HEK293T (cell line): ENCODE measurements at regions not wholly inside any gene's neighbourhood (a gene's known extent, or its start where the extent isn't known, plus 50 kb on each side); places are given as distances from the start of the nearest gene placed in this dataset.

Source experiments
- ARNT ChIP-seq: fragments of 450-650 bp; IDR thresholded peaks from 2 replicates; pipeline ENCODE4 v1.6.1; 2017; ENCODE audit warnings: mild to moderate bottlenecking
- BHLHE40 ChIP-seq: fragments of 450-650 bp; IDR thresholded peaks from 2 replicates; pipeline ENCODE4 v1.6.1; 2016; ENCODE audit warnings: mild to moderate bottlenecking, moderate library complexity, borderline replicate concordance
- CTBP1 ChIP-seq: fragments of 450-650 bp; IDR thresholded peaks from 2 replicates; pipeline ENCODE4 v1.6.1; 2016; ENCODE audit warnings: borderline replicate concordance
- ELF4 ChIP-seq: fragments of 450-650 bp; IDR thresholded peaks from 2 replicates; pipeline ENCODE4 v1.6.1; 2017; ENCODE audit warnings: antibody characterized with exemption
- FOXA1 ChIP-seq: fragments of 450-650 bp; IDR thresholded peaks from 2 replicates; pipeline ENCODE4 v1.6.1; 2016; ENCODE audit warnings: mild to moderate bottlenecking
- FOXM1 ChIP-seq: fragments of 450-650 bp; IDR thresholded peaks from 2 replicates; pipeline ENCODE4 v1.6.1; 2017; ENCODE audit warnings: mild to moderate bottlenecking, borderline replicate concordance
- NFRKB ChIP-seq: fragments of 450-650 bp; IDR thresholded peaks from 2 replicates; pipeline ENCODE4 v1.6.1; 2016; ENCODE audit warnings: mild to moderate bottlenecking, moderate library complexity
- SP1 ChIP-seq: fragments of 450-650 bp; IDR thresholded peaks from 2 replicates; pipeline ENCODE4 v1.6.1; 2017
- TARDBP ChIP-seq: fragments of 450-650 bp; IDR thresholded peaks from 2 replicates; pipeline ENCODE4 v1.6.1; 2016

DNA sequence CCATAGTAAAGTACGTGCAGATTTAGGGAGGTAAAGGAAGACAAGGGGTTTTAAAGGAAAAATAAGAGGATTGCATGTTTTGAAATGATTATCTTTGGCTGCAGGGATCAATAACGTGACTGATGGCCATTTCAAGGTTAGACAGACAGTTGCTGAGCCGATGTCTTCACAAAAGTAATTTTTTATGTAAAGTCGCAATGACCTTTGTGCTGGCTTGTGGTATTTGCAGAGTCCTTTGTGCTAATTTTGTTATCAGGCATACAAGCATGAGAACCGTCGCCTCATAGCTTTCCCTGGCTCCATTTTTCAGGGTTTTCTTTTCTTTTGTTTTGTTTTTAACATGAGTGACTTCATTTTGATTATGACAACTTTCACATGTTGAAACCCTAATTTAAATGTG, 605.7 kb upstream of the GJE1 start:
- no peak for TF ChIP-seq SP1
- no peak for TF ChIP-seq CTBP1
- TF ChIP-seq FOXA1, result no peak
- no peak for TF ChIP-seq FOXM1
- TF ChIP-seq ELF4, result no peak
- TF ChIP-seq ARNT, result no peak
- no peak for TF ChIP-seq TARDBP
- no peak for TF ChIP-seq BHLHE40
- no peak for TF ChIP-seq NFRKB
